Activated CD8-positive, alpha-beta memory T cell treated with anti-CD3 and anti-CD28 coated beads for 1 hour (primary cell): ENCODE measurements at regions not wholly inside any gene's neighbourhood (a gene's known extent, or its start where the extent isn't known, plus 50 kb on each side); places are given as distances from the start of the nearest gene placed in this dataset.

Experiments used
- DNase-seq, 2 donors: peaks; one replicate each; pipeline ENCODE4 v3.0.0-alpha.2; 2020; ENCODE audit warnings: low read depth in 1 of 2; ENCODE audit errors: extremely low read depth in 1 of 2

DNA sequence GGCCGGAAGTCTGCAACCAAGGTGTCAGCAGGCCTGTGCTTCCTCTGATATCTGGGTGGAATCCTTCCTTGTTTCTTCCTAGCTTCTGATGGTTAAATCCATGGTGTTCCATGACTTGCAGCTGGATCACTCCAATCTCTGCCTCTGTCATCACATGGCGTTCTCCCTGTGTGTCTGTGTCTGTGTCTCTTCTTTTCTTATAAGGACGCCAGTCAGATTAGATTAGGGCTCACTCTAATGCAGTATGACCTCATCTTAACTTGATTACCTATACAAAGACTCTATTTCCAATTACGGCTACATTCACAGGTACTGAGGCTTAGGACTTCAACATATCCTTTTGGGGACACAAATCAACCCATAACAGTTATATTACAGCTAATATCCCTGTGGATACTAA lies 70.3 kb upstream of the FAM3C start:
- DNase-seq = no peak

- DNase-seq = no peak
These were observed 63.0 kb upstream of the FAM3C start for GRCh38 chr7:121459148-121459547.

GRCh38 chr7:121456785-121457359 lies 60.8 kb upstream of the FAM3C start:
- no peak for DNase-seq

DNA sequence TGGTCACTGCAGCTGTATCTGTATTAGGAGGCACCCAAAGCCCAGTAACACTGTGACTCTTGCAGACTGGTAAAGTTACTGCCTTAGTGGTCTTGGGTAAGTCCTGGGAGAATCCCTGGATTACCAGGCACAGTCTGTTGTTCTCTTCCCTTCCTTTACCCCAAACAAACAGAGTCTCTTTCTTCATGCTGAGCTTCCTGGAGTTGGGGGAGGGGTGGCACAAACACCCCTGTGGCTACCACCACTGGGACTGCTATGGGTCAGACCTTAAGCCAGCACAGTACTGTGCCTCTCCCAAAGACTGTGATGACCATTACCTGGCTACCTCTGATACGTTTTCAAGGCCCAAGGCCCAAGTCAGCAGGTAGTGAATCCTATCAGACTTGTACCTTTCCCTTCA lies 59.9 kb upstream of the FAM3C start:
- DNase-seq = no peak

DNA sequence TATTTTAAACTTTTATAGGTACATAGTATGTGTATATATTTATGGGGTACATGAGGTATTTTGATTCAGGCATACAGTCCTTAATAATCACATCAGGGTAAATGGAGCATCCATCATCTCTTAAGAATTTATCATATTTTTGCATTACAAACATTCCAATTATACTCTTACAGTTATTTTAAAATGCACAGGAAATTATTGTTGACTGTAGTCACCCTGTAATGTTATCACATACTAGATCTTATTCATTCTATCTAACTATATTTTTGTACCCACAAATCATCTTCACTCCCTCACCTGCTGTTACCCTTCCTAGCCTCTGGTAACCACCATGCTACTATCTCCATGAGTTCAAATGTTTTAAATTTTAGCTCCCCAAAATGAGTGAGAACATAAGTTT lies 56.3 kb upstream of the FAM3C start:
- no peak for DNase-seq

- DNase-seq = no peak
These were observed 55.4 kb upstream of the FAM3C start for GRCh38 chr7:121451367-121452094.

DNA sequence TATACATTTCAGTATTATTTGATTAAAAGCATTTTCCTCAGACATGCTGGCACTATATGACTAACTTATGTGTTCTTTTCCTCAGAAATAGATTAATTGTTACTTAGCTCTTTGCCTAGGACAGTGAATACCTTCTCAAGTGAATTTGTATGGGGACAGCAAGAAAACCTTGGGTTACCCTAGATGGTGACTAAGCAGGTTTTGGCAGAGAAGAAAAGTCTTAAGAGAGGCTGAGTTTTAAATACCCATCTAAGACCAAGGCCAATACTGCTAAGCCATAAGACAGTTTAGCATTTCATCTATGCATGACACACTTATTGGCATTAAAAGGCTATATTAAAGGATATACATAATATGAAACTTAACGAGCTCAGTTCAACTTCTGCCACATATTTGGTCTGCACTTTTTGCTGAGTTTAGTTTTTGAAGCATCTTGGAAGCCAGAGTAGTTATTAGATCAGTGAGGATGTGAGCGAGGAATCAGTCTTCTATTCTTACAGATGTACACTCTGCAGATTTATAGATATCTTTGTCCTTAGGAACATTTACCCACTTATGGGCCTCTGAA lies 54.6 kb upstream of the FAM3C start:
- no peak for DNase-seq

DNA sequence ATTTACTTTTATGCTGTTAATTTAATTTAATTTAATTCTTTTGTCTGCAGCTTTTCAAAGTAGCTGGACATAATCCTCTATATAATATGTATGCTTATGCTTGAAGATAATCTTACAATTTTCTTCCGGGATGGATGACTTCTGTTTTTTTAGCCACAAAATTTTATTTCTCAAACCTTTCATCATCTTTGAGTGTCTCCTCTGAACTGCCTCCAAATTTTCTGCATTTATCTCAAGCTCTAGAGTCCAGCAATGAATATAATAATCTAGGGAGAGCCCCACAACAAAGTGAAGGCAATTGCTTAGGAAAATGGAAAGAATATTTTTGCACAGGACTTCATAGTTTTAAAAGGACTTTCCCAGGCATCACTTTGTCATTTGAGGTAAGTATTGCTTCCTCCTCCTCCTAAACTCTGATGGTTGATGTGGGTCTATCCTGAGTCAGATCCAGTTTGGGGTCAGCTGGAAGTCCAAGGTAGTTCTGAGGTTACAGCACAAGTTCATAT lies 53.7 kb upstream of the FAM3C start:
- no peak for DNase-seq

- no peak for DNase-seq
These were observed 53.2 kb upstream of the FAM3C start for GRCh38 chr7:121449329-121449728.

DNA sequence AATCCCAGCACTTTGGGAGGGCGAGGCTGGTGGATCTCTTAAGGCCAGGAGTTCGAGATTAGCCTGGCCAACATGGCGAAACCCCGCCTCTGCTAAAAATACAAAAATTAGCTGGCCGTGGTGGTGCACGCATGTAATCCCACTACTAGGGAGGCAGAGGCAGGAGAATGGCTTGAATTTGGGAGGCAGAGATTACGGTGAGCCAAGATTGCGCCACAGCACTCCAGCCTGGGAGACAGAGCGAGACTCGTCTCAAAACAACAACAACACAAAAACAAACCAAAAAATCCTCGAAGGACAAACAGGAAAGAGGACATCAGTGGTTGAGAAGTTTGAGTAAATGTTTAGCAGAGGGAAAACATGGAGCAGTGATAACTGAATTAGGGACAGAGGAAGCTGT lies 52.3 kb upstream of the FAM3C start:
- no peak for DNase-seq

- DNase-seq = no peak
These were observed 51.8 kb upstream of the FAM3C start for GRCh38 chr7:121447911-121448300.

- no peak for DNase-seq
These were observed 51.3 kb upstream of the FAM3C start for GRCh38 chr7:121447243-121447910.

GRCh38 chr7:121446526-121446925 lies 50.4 kb upstream of the FAM3C start:
- DNase-seq = no peak
